ENCODE measurements at regions not wholly inside any gene's neighbourhood (a gene's known extent, or its start where the extent isn't known, plus 50 kb on each side); places are given as distances from the start of the nearest gene placed in this dataset.
"Not testable (repeated sequence)": the region's sequence is repeated elsewhere in the genome, so short reads cannot be mapped to it uniquely, and the experiment has no call there.

DNA sequence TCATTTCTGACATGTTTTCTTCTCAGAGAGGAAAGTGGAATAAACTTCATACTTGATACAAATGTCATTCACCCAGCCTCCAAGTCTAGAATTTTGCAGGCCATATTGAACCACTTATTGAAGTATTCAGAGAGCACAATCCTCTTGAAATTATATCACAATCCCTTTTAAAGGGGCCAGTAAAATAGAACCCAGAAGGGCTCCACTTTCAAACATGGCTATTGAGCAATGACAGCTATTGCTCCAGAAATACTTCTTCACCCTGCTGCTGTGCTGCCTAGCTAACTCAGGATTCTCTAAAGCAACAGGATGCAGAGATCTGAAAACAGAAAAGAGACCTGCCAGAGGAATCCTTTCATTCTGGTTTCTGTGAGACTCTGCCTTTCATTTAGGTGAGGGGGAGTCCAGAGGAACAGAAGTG is 275.0 kb upstream of the CDH5 start:
- DNase-seq (ENCODE audit: extremely low read depth in 1 of 11, low read depth in 9 of 11, low spot score in 4 of 11): no peak

DNA sequence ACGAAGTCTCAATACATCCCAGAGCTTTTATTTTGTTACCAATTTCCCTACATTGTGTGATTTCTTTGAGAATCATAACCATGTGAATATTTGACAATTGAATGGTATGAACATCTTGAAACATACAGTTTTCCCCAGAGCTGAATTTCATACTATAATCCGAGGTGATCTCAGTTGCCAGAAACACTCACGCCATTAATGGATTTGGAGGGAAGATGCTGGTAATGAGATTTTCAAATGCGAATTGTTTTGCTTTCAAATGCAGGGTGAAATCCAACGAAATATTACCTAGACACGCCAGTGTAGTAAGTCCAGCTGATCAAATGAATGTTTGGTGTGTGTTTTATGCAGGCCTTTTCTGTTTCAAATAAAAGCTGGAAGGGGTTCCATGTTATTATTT is 277.8 kb upstream of the CDH5 start:
- no peak for DNase-seq (ENCODE audit: extremely low read depth in 1 of 11, low read depth in 9 of 11, low spot score in 4 of 11)

DNA sequence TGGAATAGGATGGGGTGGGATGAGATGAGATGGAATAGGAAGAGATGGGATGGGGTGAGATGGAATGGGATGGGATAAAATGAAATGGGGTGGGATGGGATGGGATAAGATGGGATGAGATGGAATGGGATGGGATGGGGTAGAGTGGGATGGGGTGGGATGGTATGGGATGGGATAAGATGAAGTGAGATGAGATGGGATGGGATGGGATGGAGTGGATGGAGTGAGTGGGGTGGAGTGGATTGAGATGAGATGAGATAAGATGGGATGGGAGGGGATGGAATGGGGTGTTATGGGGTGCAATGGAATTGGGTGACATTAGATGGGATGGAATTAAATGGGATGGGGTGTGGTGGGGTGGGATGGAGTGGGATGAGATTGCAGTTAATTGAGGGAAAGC is 279.2 kb upstream of the CDH5 start:
- no peak for DNase-seq (ENCODE audit: extremely low read depth in 1 of 11, low read depth in 9 of 11, low spot score in 4 of 11)

DNA sequence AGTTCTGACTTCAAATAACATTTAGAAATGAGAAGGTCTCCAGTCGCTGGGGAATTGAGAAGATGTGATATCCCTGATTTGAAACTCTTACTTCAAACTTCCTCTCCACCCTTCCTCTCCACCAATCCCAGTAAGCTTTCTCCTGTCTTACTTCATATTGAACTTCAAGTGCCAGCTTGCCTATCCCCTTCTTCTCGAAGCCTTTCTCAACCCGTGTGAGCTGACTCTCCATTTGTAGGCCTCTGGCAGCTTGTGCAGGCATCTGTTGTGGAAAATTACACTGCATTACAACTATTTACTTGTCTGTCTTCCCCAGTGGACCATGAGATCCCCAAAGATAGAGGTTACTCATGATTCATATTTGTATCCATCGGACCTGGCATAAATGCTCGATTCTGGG is 280.8 kb upstream of the CDH5 start:
- DNase-seq (ENCODE audit: extremely low read depth in 1 of 11, low read depth in 9 of 11, low spot score in 4 of 11): no peak

DNA sequence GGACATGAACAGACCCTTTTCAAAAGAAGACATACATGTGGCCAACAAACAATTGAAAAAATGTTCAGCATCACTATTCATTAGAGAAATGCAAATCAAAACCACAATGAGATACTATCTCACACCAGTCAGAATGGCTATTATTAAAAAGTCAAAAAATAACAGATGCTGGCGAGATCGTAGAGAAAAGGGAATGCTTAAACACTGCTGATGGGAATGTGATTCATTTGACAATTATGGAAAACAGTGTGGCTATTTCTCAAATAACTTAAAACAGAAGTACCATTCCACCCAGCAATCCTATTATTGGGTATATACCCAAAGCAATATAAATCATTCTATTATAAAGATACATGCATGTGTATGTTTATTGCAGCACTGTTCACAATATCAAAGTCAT is 281.8 kb upstream of the CDH5 start:
- DNase-seq (ENCODE audit: extremely low read depth in 1 of 11, low read depth in 9 of 11, low spot score in 4 of 11): not testable (repeated sequence)

DNA sequence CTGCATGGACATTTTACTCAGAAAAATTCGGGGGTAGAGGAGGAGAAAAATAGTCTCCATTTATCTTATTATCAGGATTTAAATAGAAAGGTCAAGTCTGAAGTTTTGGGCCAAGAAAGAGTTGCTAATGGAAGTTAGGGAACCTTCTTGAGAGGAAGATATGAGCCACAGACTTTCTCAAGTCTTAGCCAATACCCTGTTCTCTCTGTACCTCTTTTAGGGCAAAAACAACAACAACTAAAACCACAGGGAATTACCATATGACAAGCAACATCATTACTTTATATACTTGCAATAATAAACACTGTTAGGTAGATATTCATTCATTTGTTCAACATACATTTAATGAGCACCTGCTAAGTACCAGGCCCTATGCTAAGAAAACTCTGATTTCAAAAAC is 282.2 kb upstream of the CDH5 start:
- no peak for DNase-seq (ENCODE audit: extremely low read depth in 1 of 11, low read depth in 9 of 11, low spot score in 4 of 11)

DNA sequence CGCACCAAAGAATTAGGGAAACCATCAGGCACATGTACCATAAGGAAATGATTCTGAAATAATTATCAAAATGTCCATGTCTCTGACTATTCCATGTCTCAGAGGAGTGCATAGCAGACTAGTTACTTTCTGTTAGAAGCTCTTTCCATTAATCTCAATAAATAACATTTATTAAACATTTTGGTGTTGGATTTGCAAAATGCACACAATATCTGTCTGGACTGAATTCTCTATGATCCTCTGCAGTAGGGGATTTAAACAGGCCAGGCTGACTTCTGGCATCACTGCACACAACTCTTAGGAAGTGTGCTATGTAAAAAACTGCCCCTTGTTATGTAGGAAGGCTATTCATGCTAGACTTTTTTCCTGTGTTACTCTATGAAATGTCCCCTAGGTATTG is 283.3 kb upstream of the CDH5 start:
- DNase-seq (ENCODE audit: extremely low read depth in 1 of 11, low read depth in 9 of 11, low spot score in 4 of 11): no peak

DNA sequence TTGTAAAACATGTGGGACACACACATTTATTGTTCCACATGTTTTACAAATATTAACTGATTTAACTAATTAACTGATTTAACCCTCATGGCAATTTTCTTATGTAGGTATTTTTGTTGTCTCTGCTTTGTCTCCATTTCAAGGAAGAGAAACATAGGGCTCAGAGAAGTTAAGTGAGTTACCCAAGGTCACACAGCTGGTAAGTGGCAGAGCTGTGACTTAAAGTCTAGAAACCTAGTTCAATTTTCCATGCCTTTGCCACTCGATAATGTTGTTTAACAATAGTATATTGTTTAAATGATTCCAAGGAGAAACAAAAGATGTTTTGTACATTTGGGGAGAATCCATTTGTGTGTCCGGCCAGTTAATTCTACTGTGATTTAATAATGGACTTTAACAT is 284.1 kb upstream of the CDH5 start:
- DNase-seq (ENCODE audit: extremely low read depth in 1 of 11, low read depth in 9 of 11, low spot score in 4 of 11): no peak

DNA sequence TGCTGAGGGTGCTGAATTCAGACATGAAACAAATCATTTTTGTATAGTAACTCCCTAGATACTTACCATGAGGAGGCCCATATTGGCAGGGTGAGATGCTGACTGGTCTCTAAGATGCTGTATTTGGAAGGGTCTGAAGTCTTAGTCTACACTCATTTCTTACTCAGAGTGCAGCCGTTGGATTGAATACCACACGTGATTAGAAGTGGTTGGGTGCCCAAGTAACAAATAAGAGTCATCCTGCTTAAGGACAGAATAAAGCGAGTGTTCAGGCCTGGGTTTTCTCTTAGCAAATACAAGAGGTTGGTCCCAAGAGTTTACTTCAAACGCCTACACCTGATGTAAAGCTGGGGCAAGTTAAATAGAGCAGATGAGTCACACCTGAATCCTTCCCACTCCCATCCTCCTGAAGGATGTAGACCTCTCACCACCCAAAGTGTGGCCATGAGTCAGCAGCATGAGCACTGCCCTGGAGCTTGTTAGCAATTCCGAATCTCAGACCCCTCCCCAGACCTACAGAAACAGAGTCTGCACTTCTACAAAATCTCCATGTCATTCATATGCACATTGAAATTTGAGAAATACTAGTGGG is 284.6 kb upstream of the CDH5 start:
- no peak for DNase-seq (ENCODE audit: extremely low read depth in 1 of 11, low read depth in 9 of 11, low spot score in 4 of 11)

DNA sequence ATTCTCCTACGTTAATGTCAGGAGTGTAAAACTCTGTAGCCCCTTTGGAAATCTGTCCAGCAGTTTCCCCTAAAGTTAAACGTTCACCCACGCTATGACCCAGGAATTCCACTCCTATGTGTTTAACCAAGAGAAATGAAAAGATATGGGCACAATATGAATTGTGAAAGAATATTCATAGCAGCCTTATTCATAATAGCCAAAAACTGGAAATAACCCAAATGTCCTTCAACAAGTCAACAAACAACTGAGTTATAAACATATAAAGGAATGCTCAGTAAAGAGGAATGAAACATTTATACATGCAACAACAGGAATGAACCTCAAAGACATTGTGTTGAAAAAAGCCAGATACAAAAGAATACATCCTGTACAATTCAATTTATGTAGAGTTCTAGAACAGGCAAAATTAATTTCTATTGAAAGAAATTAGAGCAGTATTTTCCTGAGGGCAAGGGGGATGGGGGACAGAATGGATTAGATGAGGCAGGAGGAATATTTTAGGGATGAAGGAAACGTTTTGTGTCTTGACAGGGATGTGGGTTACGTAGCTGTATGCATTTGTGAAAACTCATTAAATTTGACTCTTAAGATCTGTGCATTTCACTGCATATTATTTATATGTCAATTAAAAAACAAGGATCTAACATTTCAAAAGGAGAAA is 286.7 kb upstream of the CDH5 start:
- DNase-seq (ENCODE audit: extremely low read depth in 1 of 11, low read depth in 9 of 11, low spot score in 4 of 11): no peak

DNA sequence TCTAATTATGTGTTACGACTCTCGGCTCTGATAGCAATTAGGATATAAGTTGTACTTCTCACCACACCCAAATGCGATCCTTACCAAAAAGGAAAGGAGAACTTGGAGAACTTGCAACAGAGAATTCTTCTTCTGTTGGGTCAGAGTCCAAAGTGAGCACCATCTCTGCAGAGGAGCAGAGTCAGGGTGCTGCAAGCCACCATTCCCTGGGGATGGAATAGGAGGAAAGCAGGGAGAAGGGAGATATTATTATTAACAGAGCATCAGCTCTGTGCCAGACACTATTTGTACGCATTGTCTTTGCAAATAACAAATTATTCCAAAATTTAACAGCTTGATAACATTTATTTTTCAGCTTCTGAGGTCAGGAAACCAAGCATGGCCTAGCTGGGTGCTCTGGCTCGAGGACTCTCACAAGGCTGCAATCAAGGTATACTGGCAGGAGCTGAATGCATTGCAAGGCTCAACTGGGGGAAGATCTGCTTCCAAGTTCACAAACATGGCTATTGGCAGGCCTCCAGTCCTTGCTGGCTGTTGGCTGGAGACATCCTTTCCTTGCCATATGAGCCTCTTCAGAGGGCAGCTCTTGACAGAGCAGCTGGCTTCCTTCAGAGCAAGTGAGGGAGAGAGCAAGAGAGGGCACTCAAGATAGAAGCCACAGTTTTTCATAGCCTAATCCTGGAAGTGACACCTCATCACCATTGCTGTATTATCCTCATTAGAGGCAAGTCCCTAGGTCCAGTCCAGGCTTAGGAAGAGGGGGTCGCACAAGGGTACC is 296.2 kb upstream of the CDH5 start:
- DNase-seq (ENCODE audit: extremely low read depth in 1 of 11, low read depth in 9 of 11, low spot score in 4 of 11): peak in 9 of 11 donors; percentile 42 to 70 (median 60)

DNA sequence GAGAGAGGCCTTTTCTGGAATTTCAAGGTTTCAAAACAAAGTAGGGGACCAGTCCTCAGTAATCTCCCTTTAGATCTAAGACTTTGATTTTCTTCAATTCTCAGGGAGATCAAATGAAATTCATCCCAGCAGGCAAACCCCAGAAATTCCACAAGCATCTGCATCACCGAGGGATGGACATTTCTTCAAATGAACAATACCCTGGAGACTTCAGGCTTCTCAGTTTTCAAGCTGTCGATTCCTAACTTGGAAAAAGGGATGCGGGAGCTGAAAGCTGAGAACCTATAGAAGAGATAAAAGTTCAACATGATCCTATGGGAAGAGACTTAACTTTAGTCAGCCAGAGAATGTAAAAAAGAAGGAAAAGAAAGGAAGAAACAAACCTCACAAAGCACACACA is 296.9 kb upstream of the CDH5 start:
- DNase-seq (ENCODE audit: extremely low read depth in 1 of 11, low read depth in 9 of 11, low spot score in 4 of 11): no peak

DNA sequence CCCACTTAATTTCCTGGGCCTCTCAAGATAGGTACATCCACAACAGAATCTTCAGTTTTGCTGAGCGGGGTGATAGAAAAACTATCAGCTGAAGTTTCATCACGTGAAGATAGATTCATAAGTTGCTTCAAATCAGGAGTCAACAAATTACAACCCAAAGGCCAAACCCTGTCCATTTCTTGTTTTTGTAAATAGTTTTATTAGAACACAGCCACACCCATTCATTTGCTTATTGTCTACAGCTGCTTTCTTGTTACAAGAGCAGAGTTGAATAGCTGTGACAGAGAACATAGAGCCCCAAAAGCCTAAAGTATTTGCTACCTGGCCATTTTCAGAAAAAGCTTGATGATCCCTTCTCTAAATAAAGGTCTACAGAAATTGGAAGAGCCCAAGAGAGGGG is 300.1 kb upstream of the CDH5 start:
- DNase-seq (ENCODE audit: extremely low read depth in 1 of 11, low read depth in 9 of 11, low spot score in 4 of 11): no peak

DNA sequence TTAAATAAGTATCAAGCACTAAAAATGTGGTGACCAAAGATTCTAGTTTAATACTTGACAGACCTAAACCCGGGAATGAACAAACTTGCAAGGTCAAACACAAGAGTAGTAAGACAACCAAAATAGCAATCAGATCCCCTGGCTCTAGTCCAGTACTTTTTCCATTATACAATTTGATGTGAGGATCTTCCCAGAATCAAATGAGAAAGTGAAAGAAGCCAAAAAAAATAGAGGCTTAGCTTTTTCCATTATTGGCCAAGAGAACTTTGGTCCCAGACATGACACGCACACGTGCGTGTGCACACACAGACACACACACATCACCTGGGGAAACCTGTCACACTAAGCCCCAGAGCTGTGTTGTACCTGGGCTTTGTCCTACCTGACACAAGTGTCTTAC is 300.6 kb upstream of the CDH5 start:
- DNase-seq (ENCODE audit: extremely low read depth in 1 of 11, low read depth in 9 of 11, low spot score in 4 of 11): no peak

DNA sequence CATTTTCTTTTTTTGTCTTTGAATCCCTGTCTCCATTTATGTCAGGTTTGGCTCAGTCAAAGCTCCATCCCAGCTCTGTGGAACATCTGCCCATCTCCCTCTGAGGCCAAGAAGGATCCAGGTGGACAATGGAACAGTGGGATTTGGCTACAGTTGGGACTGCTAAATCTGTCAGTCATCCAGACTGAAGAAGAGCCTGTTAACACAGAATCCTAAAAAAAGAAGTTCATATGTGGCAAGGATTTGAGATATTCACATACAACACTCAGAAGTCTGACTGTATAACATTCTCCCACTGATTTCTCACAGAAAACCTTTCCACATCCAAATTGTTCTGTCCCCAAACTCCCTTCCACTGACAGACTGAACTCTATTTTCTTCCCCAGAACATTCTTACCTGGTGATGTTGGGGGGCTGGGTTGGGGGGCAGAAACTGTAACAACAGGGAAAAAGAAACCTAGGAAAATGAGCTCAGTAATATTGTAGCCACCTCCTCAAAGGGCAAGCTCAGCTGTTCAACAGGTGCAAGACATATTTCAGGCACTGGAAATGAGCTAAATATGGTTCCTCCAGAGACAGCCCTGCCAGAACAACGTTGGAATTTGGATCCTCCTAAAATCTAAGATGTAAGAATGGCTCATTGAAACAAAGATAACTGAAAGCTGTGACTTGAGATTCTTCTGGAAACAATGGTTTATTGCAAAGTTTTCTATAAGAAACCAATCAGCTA is 301.5 kb upstream of the CDH5 start:
- no peak for DNase-seq (ENCODE audit: extremely low read depth in 1 of 11, low read depth in 9 of 11, low spot score in 4 of 11)

DNA sequence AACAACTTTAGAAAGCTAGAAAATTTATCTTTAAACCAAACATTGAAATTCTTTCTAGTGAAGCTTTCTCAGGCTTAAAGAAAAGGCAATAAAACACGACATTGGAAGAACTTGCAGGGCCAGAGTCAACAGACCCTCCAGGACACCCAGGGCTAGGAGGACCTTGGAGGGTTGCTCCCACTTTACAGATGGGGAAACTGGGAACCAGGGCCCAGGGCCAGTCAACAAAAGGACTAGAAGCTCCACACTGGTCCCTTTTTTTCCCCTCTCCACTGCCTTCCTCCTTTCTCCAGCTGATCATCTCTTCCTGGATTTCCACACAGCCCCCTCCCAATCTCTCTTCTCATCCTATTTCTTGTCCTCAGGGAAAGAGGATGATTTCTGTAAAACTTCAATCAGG is 307.7 kb upstream of the CDH5 start:
- no peak for DNase-seq (ENCODE audit: extremely low read depth in 1 of 11, low read depth in 9 of 11, low spot score in 4 of 11)

DNA sequence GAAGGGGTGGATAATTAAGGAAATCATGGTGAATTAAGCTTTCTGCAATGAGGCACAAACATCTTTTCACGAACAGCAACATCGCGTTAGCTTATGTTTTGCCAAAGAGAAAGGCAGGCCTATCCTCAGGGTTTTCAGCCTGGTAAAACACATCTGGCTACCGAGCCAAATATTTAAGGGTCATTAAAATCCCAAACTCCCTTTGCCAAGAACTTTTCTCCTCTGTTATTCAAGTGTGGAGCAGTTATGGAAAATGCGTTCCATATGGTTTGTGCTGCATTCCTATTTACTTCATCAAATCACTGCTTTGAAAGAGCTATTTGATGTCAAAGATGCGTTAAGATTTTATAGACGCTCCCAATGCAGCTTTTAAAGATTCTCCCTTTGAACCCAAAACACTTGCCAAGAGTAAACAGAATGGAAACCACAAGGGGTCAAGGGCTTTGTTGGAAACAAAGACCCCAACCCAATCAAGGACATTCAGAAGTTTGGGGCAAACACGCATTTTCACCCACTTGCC is 308.3 kb upstream of the CDH5 start:
- DNase-seq (ENCODE audit: extremely low read depth in 1 of 11, low read depth in 9 of 11, low spot score in 4 of 11): peak in 10 of 11 donors; percentile 29 to 80 (median 59)

DNA sequence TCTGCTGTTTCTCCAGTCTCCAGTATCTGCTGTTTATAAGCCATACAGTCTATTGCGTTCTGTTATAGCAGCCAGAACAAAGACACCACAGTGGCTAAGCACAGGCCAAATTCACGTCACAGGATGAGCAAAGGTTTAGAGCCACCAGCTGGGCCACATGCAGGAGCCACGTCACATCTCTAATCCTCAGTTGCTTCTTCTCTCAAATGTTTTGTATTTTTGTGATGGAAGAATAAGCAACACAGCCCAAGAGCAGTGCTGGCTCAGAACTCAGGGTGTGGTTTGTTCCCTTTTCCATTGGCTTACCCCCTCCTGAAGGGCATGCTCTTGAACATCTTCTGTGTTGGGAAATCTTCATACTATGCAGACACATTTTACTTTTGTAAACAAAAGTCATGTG is 309.4 kb upstream of the CDH5 start:
- DNase-seq (ENCODE audit: extremely low read depth in 1 of 11, low read depth in 9 of 11, low spot score in 4 of 11): no peak

DNA sequence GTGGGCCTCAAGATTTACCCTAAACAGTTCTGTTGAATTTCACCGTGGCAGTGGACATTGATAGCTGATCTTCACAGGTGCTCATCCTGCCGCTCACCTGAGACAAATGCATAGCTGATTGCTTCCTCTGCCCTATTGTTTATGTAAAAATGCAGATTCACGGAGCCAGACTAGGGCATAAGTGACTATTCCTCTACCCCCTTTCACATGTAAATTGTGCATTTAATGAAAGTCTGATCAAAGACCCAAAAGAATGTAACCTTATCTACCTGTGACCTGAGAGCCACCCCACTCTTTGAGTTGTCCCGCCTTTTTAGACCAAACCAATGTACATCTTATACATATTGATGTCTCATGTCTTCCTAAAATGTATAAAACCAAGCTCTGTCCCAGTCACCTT is 312.4 kb upstream of the CDH5 start:
- DNase-seq (ENCODE audit: extremely low read depth in 1 of 11, low read depth in 9 of 11, low spot score in 4 of 11): no peak

DNA sequence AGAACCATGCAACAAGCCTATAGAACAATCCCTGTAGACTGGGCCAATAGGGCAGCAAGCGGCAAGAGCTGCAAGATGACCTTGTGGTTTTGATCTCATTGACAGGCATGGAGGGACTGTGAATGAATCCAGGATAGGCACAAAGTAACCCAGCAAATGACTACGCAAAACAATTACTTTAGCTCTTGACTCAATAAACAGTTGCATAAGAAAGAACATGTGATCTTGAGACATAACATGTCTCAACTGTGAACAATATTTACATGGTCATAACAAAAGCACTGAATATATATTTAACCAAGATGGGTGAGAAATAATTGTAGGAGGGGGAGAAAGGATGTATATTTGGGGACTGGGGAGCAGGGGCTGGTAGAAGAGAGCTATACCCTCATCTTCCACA is 313.7 kb upstream of the CDH5 start:
- DNase-seq (ENCODE audit: extremely low read depth in 1 of 11, low read depth in 9 of 11, low spot score in 4 of 11): no peak

All from renal cortex interstitium (tissue), 11 donors.